IMR-90 (cell line): ENCODE measurements at regions not wholly inside any gene's neighbourhood (a gene's known extent, or its start where the extent isn't known, plus 50 kb on each side); places are given as distances from the start of the nearest gene placed in this dataset.

Source experiments
- ATAC-seq: fragments of 200-7000 bp; cut with Tn5 transposase; 2 replicates; pipeline ENCODE4 v1.9.1; 2020; ENCODE audit warnings: low read depth, mild to moderate bottlenecking, moderate library complexity
- BruUV-seq: library from RNA; stranded (reverse); fragments of 400-500 nt; replicated peaks from 2 replicates; lab custom pipeline; 2021; lab: Mats Ljungman, UMichigan
- CTCF ChIA-PET: fragments of 300-600 bp; formaldehyde crosslinking; extraction: SDS; loops from one replicate; lab custom pipeline; 2021; ENCODE audit warnings: antibody characterized with exemption; lab: Yijun Ruan, JAX
- POLR2A ChIA-PET: fragments of 300-600 bp; sonication (Branson Sonifier 250); formaldehyde crosslinking; loops from one replicate; lab custom pipeline; 2022; ENCODE audit warnings: antibody characterized with exemption; ENCODE audit not compliant: unreplicated experiment; lab: Charles Lee
- DNase-seq: peaks from one replicate; pipeline ENCODE4 v3.0.0; 2013
- H2AFZ ChIP-seq: replicated peaks from 2 replicates; pipeline ENCODE3; 2013; ENCODE audit warnings: low read length, mild to moderate bottlenecking; ENCODE audit not compliant: poor library complexity
- H2AK5ac ChIP-seq: 2 replicates; pipeline ENCODE4 v1.6.1; 2013; ENCODE audit warnings: low read depth, low read length, inconsistent platforms
- H2AK9ac ChIP-seq: replicated peaks from 2 replicates; pipeline ENCODE3; 2013; ENCODE audit warnings: mild to moderate bottlenecking, low read depth, low read length, moderate library complexity; ENCODE audit not compliant: poor library complexity
- H2BK120ac ChIP-seq: 2 replicates; pipeline ENCODE4 v1.6.1; 2013; ENCODE audit warnings: low read depth, low read length, inconsistent platforms
- H2BK15ac ChIP-seq: 3 replicates; pipeline ENCODE4 v1.6.1; 2013; ENCODE audit warnings: low read depth, low read length, inconsistent platforms
- H2BK20ac ChIP-seq: 2 replicates; pipeline ENCODE4 v1.6.1; 2013; ENCODE audit warnings: low read depth, mild to moderate bottlenecking, inconsistent platforms, low read length, moderate library complexity
- H2BK5ac ChIP-seq: 2 replicates; pipeline ENCODE4 v1.6.1; 2013; ENCODE audit warnings: mild to moderate bottlenecking, low read depth, low read length, inconsistent platforms; ENCODE audit not compliant: poor library complexity, severe bottlenecking
- H3K14ac ChIP-seq: replicated peaks from 2 replicates; pipeline ENCODE4 v1.6.1; 2013; ENCODE audit warnings: low read depth, low read length, inconsistent platforms
- H3K18ac ChIP-seq: 2 replicates; pipeline ENCODE4 v1.6.1; 2013; ENCODE audit warnings: low read depth, low read length, control low read depth
- H3K23ac ChIP-seq: 2 replicates; pipeline ENCODE4 v1.6.1; 2013; ENCODE audit warnings: low read depth, low read length, inconsistent platforms
- H3K27ac ChIP-seq: 2 replicates; pipeline ENCODE4 v1.5.1; 2013; ENCODE audit warnings: mild to moderate bottlenecking, control low read depth, low read length; ENCODE audit not compliant: insufficient read depth
- H3K27me3 ChIP-seq: 2 replicates; pipeline ENCODE4 v1.6.1; 2013; ENCODE audit warnings: low read length; ENCODE audit not compliant: control insufficient read depth, insufficient read depth
- H3K36me3 ChIP-seq: 2 replicates; pipeline ENCODE4 v1.6.1; 2013; ENCODE audit warnings: low read length, mixed read lengths; ENCODE audit not compliant: control insufficient read depth, insufficient read depth
- H3K4ac ChIP-seq: 2 replicates; pipeline ENCODE4 v1.6.1; 2013; ENCODE audit warnings: low read depth, low read length, inconsistent platforms
- H3K4me1 ChIP-seq: 2 replicates; pipeline ENCODE4 v1.6.1; 2013; ENCODE audit warnings: low read length, mixed read lengths; ENCODE audit not compliant: control insufficient read depth, insufficient read depth
- H3K4me2 ChIP-seq: 2 replicates; pipeline ENCODE4 v1.6.1; 2013; ENCODE audit warnings: low read depth, mild to moderate bottlenecking, control low read depth, low read length, moderate library complexity
- H3K4me3 ChIP-seq: 2 replicates; pipeline ENCODE4 v1.5.1; 2013; ENCODE audit warnings: low read depth, mild to moderate bottlenecking, control low read depth, low read length, moderate library complexity; ENCODE audit not compliant: insufficient read depth
- H3K56ac ChIP-seq: 2 replicates; pipeline ENCODE4 v1.6.1; 2013; ENCODE audit warnings: low read length, inconsistent platforms; ENCODE audit not compliant: insufficient read depth; ENCODE audit errors: extremely low read depth
- H3K79me1 ChIP-seq, 2 experiments: 2 replicates each; pipeline ENCODE4 v1.6.1; 2013; ENCODE audit warnings: low read length in 2 of 2, inconsistent platforms in 1 of 2, low read depth in 1 of 2
- H3K9ac ChIP-seq: 2 replicates; pipeline ENCODE4 v1.6.1; 2013; ENCODE audit warnings: low read depth, low read length, control low read depth
- H3K9me1 ChIP-seq: 2 replicates; pipeline ENCODE4 v1.6.1; 2013; ENCODE audit warnings: low read length, inconsistent platforms; ENCODE audit not compliant: insufficient read depth
- H3K9me3 ChIP-seq: 2 replicates; pipeline ENCODE4 v1.6.1; 2013; ENCODE audit warnings: low read length; ENCODE audit not compliant: control insufficient read depth, insufficient read depth
- H4K20me1 ChIP-seq: 2 replicates; pipeline ENCODE4 v1.6.1; 2013; ENCODE audit warnings: low read length, inconsistent platforms; ENCODE audit not compliant: insufficient read depth
- H4K5ac ChIP-seq: 2 replicates; pipeline ENCODE4 v1.6.1; 2013; ENCODE audit warnings: mild to moderate bottlenecking, low read depth, low read length, control low read depth
- H4K8ac ChIP-seq, 2 experiments: 2 replicates each; pipeline ENCODE4 v1.6.1; 2013; ENCODE audit warnings: low read depth in 2 of 2, low read length in 2 of 2, control low read depth in 1 of 2, inconsistent platforms in 1 of 2
- H4K91ac ChIP-seq: 2 replicates; pipeline ENCODE4 v1.6.1; 2013; ENCODE audit warnings: low read depth, low read length, inconsistent platforms; ENCODE audit not compliant: insufficient read depth
- CEBPB ChIP-seq: IDR thresholded peaks from 2 replicates; pipeline ENCODE4 v1.6.1; 2012; ENCODE audit warnings: low read depth, low read length, improper control_type of control experiment
- MAFK ChIP-seq: IDR thresholded peaks from 2 replicates; pipeline ENCODE4 v1.6.1; 2012; ENCODE audit warnings: low read depth, low read length, improper control_type of control experiment
- WGBS, 2 experiments: methylation state at CpG; one replicate each; pipeline versions ENCODE4 v1.1.5 to v1.1.7; 2013; ENCODE audit warnings: missing lambda C conversion rate in 2 of 2; ENCODE audit not compliant: insufficient read length in 1 of 2; ENCODE audit errors: extremely low coverage in 2 of 2; 5-methylcytosine and 5-hydroxymethylcytosine counted together
- dilution Hi-C: fragments of 300-500 bp; cut with HindIII; formaldehyde crosslinking; loops from one replicate; pipeline ENCODE4 v1.14.3; 2018; ENCODE audit warnings: low sequenced_read_pairs; ENCODE audit not compliant: unreplicated experiment
- in situ Hi-C: fragments of 300-500 bp; cut with MboI; formaldehyde crosslinking; loops from 3 replicates; pipeline ENCODE4 v1.14.3; 2019; ENCODE audit warnings: low sequenced_read_pairs, inconsistent platforms, mixed read lengths
- intact Hi-C: fragments of 100-400 bp; cut with micrococcal nuclease; formaldehyde crosslinking; loops from 2 replicates; pipeline ENCODE4 v1.10.0; 2022

GRCh38 chr1:70855203-70855602, 192.4 kb downstream of the PTGER3 start:
- H3K9ac ChIP-seq = no peak overlapping the region
- no peak overlapping the region for H2BK120ac ChIP-seq
- H3K4ac ChIP-seq = no peak overlapping the region
- no peak overlapping the region for H3K4me2 ChIP-seq
- no peak overlapping the region for H3K14ac ChIP-seq
- H2BK15ac ChIP-seq = no peak overlapping the region
- no peaks in the 10 kb centered on the region for H3K9me1 ChIP-seq
- ChIA-PET POLR2A (no interaction called here), CTCF (no interaction called here)
- no peak for DNase-seq
- ATAC-seq = no peak
- H3K18ac ChIP-seq = no peak overlapping the region
- dilution Hi-C loops = no loop called here
- no peak overlapping the region for H3K23ac ChIP-seq
- H3K36me3 ChIP-seq = no peaks in the 10 kb centered on the region
- H4K20me1 ChIP-seq = no peaks in the 10 kb centered on the region
- no peak overlapping the region for H4K91ac ChIP-seq
- TF ChIP-seq CEBPB (peak; percentile 44), MAFK (no peak)
- no peaks in the 10 kb centered on the region for H3K4me1 ChIP-seq
- H4K8ac ChIP-seq = no peak overlapping the region
- in situ Hi-C loops = no loop called here
- H3K27me3 ChIP-seq = no peaks in the 10 kb centered on the region
- no TSS peak for BruUV-seq
- H2BK5ac ChIP-seq = no peak overlapping the region
- H3K56ac ChIP-seq = no peak overlapping the region
- no peak overlapping the region for H2AK9ac ChIP-seq
- no peaks in the 10 kb centered on the region for H3K79me1 ChIP-seq
- H3K9me3 ChIP-seq = no peaks in the 10 kb centered on the region
- H2AFZ ChIP-seq = no peak overlapping the region
- no peak overlapping the region for H4K5ac ChIP-seq
- no peak overlapping the region for H3K4me3 ChIP-seq
- H2AK5ac ChIP-seq = no peak overlapping the region
- no peak overlapping the region for H2BK20ac ChIP-seq
- intact Hi-C loops = no loop called here
- whole genome bisulfite sequencing, 2 experiments = no CpG with 5 or more reads among the region's 5 CpGs
- H3K27ac ChIP-seq = no peak overlapping the region
